BJ (cell line): ENCODE measurements at regions not wholly inside any gene's neighbourhood (a gene's known extent, or its start where the extent isn't known, plus 50 kb on each side); places are given as distances from the start of the nearest gene placed in this dataset.

ENCODE experiments used
- CTCF ChIA-PET: fragments of 350-600 bp; formaldehyde crosslinking; extraction: SDS; loops from one replicate; lab custom pipeline; 2021; ENCODE audit warnings: antibody characterized with exemption, inconsistent platforms; lab: Yijun Ruan, JAX
- POLR2A ChIA-PET: fragments of 300-600 bp; sonication (Branson Sonifier 250); formaldehyde crosslinking; extraction: SDS; loops from one replicate; lab custom pipeline; 2021; ENCODE audit warnings: antibody characterized with exemption; lab: Charles Lee
- DNase-seq: peaks from one replicate; pipeline ENCODE4 v3.0.0-alpha.2; 2011; ENCODE audit warnings: low read depth
- H3K27me3 ChIP-seq: 2 replicates; pipeline ENCODE4 v1.6.0; 2011; ENCODE audit warnings: low read length; ENCODE audit not compliant: control insufficient read depth, insufficient read depth
- H3K36me3 ChIP-seq: 2 replicates; pipeline ENCODE4 v1.5.1; 2011; ENCODE audit warnings: low read length; ENCODE audit not compliant: control insufficient read depth, insufficient read depth
- H3K4me3 ChIP-seq: 2 replicates; pipeline ENCODE4 v1.5.1; 2011; ENCODE audit warnings: low read depth, mild to moderate bottlenecking, control low read depth, low read length
- TF ChIP-seq, protein P1 (sequence below): IDR thresholded peaks from 2 replicates; pipeline ENCODE4 v1.5.1; 2011; ENCODE audit warnings: low read depth, mild to moderate bottlenecking, control low read depth, inconsistent platforms, low read length, moderate library complexity; ENCODE audit not compliant: insufficient read depth

GRCh38 chr12:5308996-5309395 lies 122.9 kb upstream of the NTF3 start:
- H3K36me3 ChIP-seq, result no peaks in the 10 kb centered on the region
- H3K4me3 ChIP-seq, result no peak overlapping the region
- POLR2A ChIA-PET, result no interaction called here
- CTCF ChIA-PET, result interaction anchor here (0.5 kb wide), 1 partner anchor 113 kb away, joined by 3 read pairs; no protein-coding TSS in a partner anchor
- DNase-seq, result no peak
- TF ChIP-seq, protein P1, sequence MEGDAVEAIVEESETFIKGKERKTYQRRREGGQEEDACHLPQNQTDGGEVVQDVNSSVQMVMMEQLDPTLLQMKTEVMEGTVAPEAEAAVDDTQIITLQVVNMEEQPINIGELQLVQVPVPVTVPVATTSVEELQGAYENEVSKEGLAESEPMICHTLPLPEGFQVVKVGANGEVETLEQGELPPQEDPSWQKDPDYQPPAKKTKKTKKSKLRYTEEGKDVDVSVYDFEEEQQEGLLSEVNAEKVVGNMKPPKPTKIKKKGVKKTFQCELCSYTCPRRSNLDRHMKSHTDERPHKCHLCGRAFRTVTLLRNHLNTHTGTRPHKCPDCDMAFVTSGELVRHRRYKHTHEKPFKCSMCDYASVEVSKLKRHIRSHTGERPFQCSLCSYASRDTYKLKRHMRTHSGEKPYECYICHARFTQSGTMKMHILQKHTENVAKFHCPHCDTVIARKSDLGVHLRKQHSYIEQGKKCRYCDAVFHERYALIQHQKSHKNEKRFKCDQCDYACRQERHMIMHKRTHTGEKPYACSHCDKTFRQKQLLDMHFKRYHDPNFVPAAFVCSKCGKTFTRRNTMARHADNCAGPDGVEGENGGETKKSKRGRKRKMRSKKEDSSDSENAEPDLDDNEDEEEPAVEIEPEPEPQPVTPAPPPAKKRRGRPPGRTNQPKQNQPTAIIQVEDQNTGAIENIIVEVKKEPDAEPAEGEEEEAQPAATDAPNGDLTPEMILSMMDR, result no peak
- no peaks in the 10 kb centered on the region for H3K27me3 ChIP-seq

- ChIA-PET CTCF (interaction anchor here (0.5 kb wide), 1 partner anchor 112 kb away, joined by 3 read pairs; no protein-coding TSS in a partner anchor), POLR2A (no interaction called here)
- no peak for DNase-seq
- TF ChIP-seq, protein P1, result no peak
- no peaks in the 10 kb centered on the region for H3K27me3 ChIP-seq
- no peak overlapping the region for H3K4me3 ChIP-seq
- H3K36me3 ChIP-seq, result no peaks in the 10 kb centered on the region
These were observed 122.3 kb upstream of the NTF3 start for GRCh38 chr12:5309654-5310053.

DNA sequence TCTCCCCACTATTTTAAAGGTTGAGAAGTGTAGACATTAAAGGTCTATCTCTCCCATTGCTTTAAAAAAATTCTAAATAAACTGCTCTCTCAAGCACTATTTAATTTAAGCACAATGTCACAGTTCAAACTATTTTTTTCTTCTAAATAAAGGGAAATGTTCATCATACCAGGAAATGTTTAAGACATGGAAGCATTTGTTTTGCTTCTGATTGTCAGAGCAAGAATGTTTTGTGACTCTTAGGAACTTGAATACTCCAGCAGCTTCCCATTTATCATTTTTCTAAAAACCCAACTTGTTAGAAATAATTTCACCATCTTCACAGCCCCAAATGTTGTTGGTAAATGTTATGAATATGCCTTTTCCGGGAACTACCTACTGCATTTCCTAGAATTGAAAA lies 121.8 kb upstream of the NTF3 start:
- H3K4me3 ChIP-seq, result no peak overlapping the region
- no peaks in the 10 kb centered on the region for H3K27me3 ChIP-seq
- TF ChIP-seq, protein P1, result no peak
- ChIA-PET POLR2A (no interaction called here), CTCF (no interaction called here)
- H3K36me3 ChIP-seq, result no peaks in the 10 kb centered on the region
- DNase-seq, result no peak

GRCh38 chr12:5317556-5317955 lies 114.4 kb upstream of the NTF3 start:
- no peaks in the 10 kb centered on the region for H3K27me3 ChIP-seq
- CTCF ChIA-PET, result no interaction called here
- H3K4me3 ChIP-seq, result no peak overlapping the region
- DNase-seq, result no peak
- POLR2A ChIA-PET, result no interaction called here
- TF ChIP-seq, protein P1, result no peak
- H3K36me3 ChIP-seq, result no peaks in the 10 kb centered on the region

DNA sequence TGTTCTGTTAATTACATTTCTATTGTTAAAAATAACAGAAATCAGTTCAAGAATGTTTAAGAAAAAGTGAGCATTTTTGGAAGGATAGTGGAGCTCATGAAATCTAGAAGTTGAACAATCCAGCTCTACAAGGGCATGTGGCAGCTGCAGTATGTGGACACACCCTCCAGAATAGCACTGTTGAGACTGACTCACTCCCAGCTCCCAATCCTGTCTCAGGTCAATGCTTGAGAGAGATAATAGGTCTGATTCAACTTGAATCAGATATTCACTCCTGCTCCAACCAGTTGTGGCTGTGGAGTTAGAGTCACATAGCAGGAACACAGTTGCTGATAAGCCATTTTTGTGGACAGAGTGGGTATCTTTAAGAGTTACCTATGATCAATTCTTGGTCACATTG lies 113.0 kb upstream of the NTF3 start:
- TF ChIP-seq, protein P1, result no peak
- no peaks in the 10 kb centered on the region for H3K27me3 ChIP-seq
- ChIA-PET CTCF (interaction anchor here (0.8 kb wide), 1 partner anchor 49 kb away, joined by 4 read pairs; no protein-coding TSS in a partner anchor), POLR2A (interaction anchor here (0.6 kb wide), 1 partner anchor 60 kb away, joined by 6 read pairs; no protein-coding TSS in a partner anchor)
- peak; percentile 17 for DNase-seq
- no peaks in the 10 kb centered on the region for H3K36me3 ChIP-seq
- no peak overlapping the region for H3K4me3 ChIP-seq
